ENCODE measurements at regions not wholly inside any gene's neighbourhood (a gene's known extent, or its start where the extent isn't known, plus 50 kb on each side); places are given as distances from the start of the nearest gene placed in this dataset.
A peak's percentile ranks its signal among the peaks of the same experiment; 100 is the strongest.

DNA sequence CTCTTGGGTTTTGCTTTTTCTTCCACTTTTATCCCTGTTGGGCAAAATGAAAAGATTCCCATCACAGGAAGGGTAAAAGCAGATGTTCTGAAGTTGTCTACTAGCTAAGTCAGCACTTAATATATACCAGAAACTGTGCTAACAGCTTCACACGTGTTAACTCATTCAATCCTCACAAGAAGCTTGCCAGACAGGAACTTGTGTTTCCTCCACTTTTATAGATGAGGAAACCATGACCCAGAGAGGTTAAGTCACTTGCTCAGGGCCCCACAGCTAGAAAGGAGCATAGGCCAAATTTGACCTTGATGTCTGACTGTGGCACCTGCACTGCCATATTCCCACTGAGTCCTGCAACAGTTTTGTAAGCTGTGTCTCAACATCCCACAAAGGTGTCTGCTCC, 76.8 kb upstream of the EPC2 start:
- DNase-seq (ENCODE audit: insufficient read length, low spot score) (no peak), FAIRE-seq (no peak)

DNA sequence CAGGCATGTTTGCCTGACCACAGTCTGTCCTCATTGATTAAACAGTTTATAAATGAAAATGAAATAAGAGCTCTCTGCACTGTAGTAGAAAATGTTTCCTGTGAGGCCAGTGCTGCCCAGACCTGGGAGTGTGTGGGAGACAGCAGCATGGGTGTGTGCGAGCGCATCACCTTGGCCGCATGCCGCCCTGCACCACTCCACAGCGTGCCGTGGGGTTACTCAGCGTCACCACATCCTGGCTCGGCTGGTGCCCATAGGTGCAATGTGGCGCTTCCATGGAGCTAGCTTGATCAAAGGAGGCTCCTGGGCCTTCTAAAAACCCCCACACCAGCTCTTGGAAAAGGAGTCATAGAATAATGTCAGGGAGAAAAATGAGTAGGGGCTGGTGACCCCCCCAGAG, 76.0 kb upstream of the EPC2 start:
- FAIRE-seq (no peak), DNase-seq (ENCODE audit: insufficient read length, low spot score) (no peak)

DNA sequence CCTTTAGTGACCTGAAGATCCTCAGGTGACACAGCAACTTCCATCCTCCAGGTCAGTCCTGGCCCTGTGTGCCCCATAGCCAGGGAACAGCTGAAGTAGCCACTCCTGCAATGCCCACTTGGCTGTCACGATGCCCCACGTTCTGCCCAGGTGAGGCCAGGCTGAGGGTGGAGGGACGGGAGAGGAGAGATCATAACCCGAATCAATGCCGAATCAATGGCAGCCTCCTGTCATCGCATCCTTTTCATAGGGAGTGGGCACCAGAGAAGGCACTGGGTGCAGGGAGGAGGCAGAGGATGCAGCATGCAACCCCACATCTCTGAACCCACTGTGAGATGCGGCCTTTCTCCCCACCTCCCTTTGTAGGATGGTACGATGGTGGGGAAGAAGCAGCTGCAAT, 75.3 kb upstream of the EPC2 start:
- no peak for FAIRE-seq
- no peak for DNase-seq (ENCODE audit: insufficient read length, low spot score)

DNA sequence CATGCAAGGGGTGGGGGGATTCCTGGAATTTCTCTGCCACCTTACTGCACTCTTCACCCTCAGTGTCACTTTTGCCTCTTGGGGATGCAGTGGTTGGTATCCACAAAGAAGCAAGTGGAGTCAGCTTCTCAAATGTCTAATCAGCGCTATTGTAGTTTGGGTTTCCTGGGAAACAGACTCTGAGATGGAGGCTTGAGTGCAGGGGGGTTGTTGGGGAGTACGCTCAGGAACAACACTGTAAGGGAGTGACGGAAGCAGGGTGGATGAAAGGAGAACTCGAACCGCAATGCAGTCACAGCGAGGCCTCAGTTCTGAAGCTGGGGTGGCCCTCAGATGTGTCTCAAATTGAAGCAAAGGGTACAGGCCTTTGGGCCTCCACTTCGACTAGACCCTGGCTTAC, 73.6 kb upstream of the EPC2 start:
- DNase-seq (ENCODE audit: insufficient read length, low spot score), result no peak
- no peak for FAIRE-seq

DNA sequence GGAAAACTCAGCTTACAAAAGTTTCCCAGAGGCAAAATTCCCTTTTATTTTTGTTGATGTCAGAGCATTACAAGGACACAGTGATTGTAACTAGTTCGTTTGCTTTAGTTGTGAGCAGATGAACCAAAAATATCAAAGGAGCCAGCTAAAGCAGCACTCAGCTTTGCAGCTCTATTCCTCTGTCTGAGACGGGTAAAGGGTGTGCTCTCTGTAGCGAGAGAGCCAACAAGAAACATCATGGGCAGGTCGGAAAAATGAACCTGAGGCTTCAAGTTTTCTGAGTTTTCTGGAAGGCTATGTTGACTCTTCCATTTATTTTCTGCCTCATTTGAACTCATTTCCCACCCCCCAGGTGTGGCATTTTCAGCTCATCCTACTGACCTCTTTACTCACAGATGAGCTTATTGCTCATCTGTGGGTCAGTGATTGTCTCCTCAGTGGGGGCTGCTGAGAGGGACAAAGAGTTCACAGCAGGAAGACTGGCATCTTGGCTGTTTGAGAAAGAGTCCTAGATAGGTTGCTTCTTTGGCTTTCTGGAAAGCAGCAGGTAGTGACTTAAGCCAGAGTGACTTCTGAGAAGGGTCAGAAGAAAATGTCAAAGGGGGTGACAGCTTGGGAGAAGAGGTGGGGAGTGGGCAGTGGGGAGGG, 66.6 kb upstream of the EPC2 start:
- FAIRE-seq (no peak), DNase-seq (ENCODE audit: insufficient read length, low spot score) (no peak)

DNA sequence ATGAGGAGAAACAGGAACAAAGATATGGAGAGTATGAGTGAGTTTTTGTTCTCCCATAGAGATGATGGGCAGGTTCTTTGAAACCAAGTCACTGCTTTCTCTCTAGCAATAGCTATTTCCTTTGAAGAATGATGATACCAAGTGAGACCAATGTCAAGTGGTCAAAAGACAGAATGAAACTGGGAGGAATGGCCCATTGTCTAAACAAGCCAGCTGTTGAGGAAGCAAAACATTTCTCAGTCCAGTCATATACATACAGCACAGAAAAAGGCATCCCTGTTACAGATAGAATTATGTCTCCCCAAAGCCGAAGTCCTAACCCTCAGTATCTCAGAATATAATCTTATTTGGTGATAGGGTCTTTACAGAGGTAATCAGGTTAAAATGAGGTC, 66.1 kb upstream of the EPC2 start:
- FAIRE-seq, result no peak

DNA sequence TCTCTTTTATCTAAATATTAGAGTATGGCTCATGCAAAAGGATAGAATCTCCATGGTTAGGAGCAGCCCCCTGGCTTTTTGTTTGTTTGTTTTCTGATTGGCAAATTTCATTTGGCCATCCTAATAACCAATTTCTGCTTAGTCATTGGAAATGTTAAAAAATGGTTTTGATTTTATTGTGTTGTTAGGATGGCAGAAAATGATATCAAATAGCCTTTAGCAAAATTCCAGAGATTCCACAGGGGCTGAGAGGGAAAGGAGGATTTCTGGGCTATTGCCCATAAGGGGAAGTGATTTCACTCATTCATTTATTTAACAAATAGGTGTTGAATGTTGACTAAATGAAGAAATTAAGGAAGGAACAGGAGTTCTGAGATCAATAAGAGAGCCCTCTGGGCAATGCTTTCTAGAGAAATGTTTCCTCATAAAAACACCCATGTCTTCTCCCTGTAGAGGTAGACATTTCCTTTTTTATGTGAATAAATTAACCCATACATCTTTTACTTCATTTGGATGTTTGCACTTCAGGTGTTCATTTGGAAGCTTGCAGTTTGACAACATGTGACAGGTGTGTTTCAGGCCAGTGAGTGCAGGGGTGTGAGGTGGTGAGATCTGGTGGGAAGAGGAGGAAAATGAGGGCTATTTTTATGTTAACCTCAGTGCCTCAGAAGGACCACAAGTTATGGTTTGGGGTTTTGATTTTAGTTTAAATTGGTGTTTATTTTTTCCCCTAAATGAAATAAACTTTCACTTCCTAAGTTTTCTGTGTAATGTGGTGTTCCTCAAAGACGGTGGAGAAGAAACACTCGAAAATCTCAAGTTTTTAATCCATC, 61.7 kb upstream of the EPC2 start:
- FAIRE-seq (no peak), DNase-seq (ENCODE audit: insufficient read length, low spot score) (peak; percentile 57)

More for the DNA sequence above, 66.1 kb upstream of the EPC2 start:
- no peak for DNase-seq (ENCODE audit: insufficient read length, low spot score)

DNA sequence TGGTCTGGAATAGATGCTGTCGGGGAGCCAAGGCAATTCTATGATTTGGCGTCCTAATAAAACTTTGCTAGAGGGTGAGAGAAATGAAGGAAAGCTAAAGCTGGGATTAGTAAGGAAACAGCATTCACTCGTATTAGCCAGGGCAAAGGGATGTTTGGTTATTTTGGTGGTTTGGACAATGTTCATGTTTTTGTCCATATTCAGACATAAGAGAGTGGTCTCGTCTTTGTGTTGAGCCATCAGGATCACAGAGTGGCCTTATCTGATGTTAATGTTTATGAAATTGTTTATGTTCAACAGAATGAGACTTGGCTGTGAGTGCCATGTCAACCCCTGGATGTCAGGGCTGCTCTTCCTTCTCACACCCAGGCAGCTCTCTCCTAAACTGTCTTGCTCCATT, 58.9 kb upstream of the EPC2 start:
- DNase-seq (ENCODE audit: insufficient read length, low spot score) (no peak), FAIRE-seq (no peak)

DNA sequence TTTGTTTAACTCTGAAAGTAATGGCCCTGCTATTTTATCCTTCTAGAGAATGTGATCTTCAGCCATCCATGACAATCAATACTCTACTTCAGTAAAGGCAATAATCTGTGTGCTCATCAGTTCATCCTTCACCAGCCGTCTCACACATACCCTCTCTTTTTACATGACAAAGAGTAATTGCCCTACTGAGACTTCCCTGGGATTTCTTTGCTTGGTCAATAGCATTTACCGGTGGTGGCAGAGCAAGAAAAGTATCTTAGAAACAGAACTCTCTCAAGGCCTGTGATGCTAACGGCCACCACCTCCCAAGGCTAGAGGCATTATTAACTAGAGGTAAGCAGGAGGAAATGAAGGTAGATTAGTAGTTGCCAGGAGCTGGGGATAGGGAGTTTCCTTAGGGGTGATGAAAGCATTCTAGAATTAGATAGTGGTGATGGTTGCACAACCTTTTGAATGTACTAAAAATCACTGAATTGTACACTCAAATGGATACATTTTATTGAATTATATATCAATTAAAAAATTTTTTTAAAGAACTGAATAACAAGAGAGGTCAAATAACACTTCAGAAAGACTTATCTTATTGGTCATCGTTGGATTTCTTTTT, 57.9 kb upstream of the EPC2 start:
- FAIRE-seq, result no peak

DNA sequence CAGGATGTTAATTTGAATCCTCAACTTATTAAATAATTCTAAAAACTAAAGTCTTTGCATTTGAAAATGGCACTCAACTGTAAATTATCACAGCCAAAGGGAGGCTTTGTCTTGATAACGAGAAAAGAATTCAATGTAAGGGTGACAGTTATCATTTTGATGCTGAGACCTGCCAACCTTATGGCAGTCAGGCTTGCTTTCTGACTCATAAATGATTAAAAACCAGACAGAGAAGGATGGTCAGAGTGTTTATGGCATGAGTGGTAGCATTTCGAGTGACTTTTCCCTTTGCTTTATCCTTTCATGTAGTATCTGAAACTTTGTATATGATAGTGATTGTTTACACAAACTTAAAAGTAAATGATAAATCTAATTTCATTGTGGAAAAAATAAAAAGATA, 53.9 kb upstream of the EPC2 start:
- DNase-seq (ENCODE audit: insufficient read length, low spot score), result peak; percentile 21
- FAIRE-seq, result no peak

More for the DNA sequence above, 57.9 kb upstream of the EPC2 start:
- no peak for DNase-seq (ENCODE audit: insufficient read length, low spot score)

DNA sequence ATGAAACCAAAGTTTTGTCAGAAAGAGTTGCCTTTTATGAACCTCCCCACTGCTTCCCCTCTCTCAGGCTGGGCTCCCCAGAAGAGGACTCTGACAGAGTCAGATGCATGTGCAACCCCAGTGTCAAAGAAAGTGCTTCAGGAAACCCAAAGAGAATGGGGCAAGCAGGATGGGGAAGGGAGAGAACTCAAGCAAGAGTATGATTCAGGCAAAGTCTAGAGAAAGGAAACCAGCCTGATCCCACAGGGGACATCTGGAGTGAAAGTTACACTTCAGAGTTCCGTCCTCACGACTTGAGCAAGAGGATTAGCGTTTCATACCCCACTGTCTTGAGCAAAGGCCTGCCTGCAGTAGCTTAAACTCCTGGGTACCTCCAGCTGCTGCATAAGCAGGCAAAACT, 51.8 kb upstream of the EPC2 start:
- no peak for DNase-seq (ENCODE audit: insufficient read length, low spot score)
- FAIRE-seq, result no peak

DNA sequence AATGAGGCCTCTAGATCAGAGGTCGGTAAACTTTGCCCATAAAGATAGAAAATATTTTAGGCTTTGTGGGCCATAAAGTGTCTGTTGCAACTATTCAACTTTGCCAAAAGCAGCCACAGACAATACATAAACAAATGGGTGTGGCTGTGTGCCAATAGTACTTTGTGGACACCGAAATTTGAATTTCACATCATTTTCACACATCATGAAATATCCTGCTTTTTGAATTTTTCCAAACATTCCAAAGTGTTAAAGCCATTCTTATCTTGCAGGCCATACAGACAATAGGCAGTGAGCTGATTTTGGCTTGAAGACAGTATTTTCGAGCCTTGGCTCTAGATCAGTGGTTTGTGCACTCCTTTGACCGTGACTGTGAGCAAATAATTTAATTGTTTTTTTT, 51.1 kb upstream of the EPC2 start:
- DNase-seq (ENCODE audit: insufficient read length, low spot score), result no peak
- no peak for FAIRE-seq

DNA sequence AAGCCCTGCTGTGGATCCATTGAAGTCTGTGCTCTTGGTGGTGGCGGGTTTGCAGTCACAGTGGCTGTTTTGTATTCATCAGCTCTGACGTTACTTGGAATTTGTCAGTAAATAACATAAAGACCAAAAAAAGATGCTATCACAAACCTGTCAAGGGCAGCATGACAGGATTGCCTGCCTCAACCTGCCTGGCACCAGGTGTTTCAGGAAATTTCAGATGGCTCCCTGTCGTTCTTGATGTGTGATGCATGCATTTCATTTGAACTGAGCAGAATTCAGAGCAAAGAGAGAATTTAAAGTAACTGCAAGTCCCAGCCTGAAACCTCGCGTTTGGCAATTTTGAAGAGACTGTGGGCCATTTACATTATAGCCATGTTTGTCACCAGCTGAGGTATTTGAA, 50.3 kb upstream of the EPC2 start:
- FAIRE-seq (no peak), DNase-seq (ENCODE audit: insufficient read length, low spot score) (no peak)

All from HTR-8/SVneo (cell line).